ENCODE measurements at regions not wholly inside any gene's neighbourhood (a gene's known extent, or its start where the extent isn't known, plus 50 kb on each side); places are given as distances from the start of the nearest gene placed in this dataset.

DNA sequence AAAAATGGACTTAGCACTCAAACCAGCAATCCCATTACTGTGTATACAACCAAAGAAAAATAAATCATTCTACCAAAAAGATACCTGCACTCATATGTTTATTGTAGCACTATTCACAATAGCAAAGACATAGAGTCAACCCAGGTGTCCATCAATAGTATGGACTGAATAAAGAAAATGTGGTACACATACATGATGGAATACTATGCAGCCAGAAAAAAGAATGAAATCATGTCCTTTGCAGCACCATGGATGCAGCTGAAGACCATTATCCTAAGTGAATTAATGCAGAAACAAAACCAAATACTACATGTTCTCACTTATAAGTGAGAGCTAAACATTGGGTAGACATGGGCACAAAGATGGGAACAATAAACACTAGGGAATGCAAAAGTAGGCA is 236.8 kb upstream of the POU5F2 start:
- no peak overlapping the region for H3K4me3 ChIP-seq (ENCODE audit: low read depth, low read length, poor library complexity, severe bottlenecking)
- DNase-seq (ENCODE audit: low spot score): no peak
- TF ChIP-seq, protein P1, sequence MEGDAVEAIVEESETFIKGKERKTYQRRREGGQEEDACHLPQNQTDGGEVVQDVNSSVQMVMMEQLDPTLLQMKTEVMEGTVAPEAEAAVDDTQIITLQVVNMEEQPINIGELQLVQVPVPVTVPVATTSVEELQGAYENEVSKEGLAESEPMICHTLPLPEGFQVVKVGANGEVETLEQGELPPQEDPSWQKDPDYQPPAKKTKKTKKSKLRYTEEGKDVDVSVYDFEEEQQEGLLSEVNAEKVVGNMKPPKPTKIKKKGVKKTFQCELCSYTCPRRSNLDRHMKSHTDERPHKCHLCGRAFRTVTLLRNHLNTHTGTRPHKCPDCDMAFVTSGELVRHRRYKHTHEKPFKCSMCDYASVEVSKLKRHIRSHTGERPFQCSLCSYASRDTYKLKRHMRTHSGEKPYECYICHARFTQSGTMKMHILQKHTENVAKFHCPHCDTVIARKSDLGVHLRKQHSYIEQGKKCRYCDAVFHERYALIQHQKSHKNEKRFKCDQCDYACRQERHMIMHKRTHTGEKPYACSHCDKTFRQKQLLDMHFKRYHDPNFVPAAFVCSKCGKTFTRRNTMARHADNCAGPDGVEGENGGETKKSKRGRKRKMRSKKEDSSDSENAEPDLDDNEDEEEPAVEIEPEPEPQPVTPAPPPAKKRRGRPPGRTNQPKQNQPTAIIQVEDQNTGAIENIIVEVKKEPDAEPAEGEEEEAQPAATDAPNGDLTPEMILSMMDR (conservative IDR thresholded peaks at IDR 0.05; ENCODE audit: low read depth, low read length): no peak
- no peak for TF ChIP-seq EZH2 (IDR thresholded peaks at IDR 0.05; ENCODE audit: borderline replicate concordance, low read depth, low read length, poor library complexity, severe bottlenecking)
- ChIA-PET POLR2A (ENCODE audit: low non-redundant PET) (interaction anchor here (0.6 kb wide), 1 partner anchor 175 kb away, joined by 3 read pairs; no protein-coding TSS in a partner anchor), CTCF (no interaction called here)
- no peaks in the 10 kb centered on the region for H3K27me3 ChIP-seq (replicated peaks; ENCODE audit: insufficient read depth, low read depth, low read length, poor library complexity)
- H3K9me3 ChIP-seq (ENCODE audit: low read depth, low read length, poor library complexity, severe bottlenecking): peaks cover 26% of the 10 kb centered on the region
- H3K36me3 ChIP-seq (ENCODE audit: insufficient read depth, low read length, poor library complexity, severe bottlenecking): no peaks in the 10 kb centered on the region
- H3K27ac ChIP-seq (ENCODE audit: low read depth, low read length, poor library complexity, severe bottlenecking): no peak overlapping the region
- no TSS peak for BruUV-seq (replicated peaks)
- no peaks in the 10 kb centered on the region for H3K4me1 ChIP-seq (ENCODE audit: insufficient read depth, low read length, poor library complexity, severe bottlenecking)
- intact Hi-C loops (cut with micrococcal nuclease; ENCODE audit: unreplicated experiment): no loop called here

DNA sequence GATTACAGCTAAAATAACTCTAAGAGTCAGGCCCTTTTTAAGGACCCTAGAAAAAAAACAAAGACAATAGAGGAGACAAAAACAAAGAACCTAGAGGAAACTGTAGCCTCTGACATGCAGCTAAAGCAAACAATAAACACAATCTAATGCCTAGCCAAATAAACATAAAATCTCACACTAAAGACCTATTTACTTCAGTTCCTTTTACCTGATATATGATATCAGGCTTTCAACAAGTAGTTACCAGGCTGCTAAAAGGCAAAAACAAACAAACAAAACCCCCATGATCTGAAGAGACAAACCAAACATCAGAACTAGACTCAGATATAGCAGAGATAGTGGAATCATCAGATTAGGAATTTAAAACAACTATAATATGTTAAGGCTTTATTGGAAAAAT is 226.5 kb upstream of the POU5F2 start:
- H3K4me3 ChIP-seq (ENCODE audit: low read depth, low read length, poor library complexity, severe bottlenecking): no peak overlapping the region
- no peak for TF ChIP-seq EZH2 (IDR thresholded peaks at IDR 0.05; ENCODE audit: borderline replicate concordance, low read depth, low read length, poor library complexity, severe bottlenecking)
- TF ChIP-seq, protein P1 (conservative IDR thresholded peaks at IDR 0.05; ENCODE audit: low read depth, low read length): no peak
- H3K27ac ChIP-seq (ENCODE audit: low read depth, low read length, poor library complexity, severe bottlenecking): no peak overlapping the region
- H3K9me3 ChIP-seq (ENCODE audit: low read depth, low read length, poor library complexity, severe bottlenecking): no peaks in the 10 kb centered on the region
- no peak for DNase-seq (ENCODE audit: low spot score)
- H3K27me3 ChIP-seq (replicated peaks; ENCODE audit: insufficient read depth, low read depth, low read length, poor library complexity): no peaks in the 10 kb centered on the region
- ChIA-PET POLR2A (ENCODE audit: low non-redundant PET) (no interaction called here), CTCF (no interaction called here)
- no peaks in the 10 kb centered on the region for H3K36me3 ChIP-seq (ENCODE audit: insufficient read depth, low read length, poor library complexity, severe bottlenecking)
- BruUV-seq (replicated peaks): no TSS peak
- intact Hi-C loops (cut with micrococcal nuclease; ENCODE audit: unreplicated experiment): no loop called here
- H3K4me1 ChIP-seq (ENCODE audit: insufficient read depth, low read length, poor library complexity, severe bottlenecking): peaks cover 7% of the 10 kb centered on the region

DNA sequence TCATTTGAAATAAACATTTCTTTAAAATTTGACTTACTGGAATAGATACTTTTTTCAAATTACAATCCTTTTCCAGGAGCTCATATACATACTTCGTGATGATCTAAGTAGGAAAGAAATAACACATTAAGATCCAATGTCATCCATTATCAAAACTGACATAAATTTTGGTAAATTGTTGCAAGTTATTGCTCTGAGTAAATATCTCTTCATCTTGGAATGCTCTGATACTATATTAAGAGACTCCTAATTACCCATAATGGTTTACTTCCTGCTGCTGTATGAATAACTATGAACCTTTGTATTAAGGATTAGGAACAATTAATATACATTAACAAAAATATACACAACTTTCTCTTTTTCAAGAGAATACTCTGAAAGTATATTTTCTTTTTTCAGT is 223.0 kb upstream of the POU5F2 start:
- ChIA-PET CTCF (no interaction called here), POLR2A (ENCODE audit: low non-redundant PET) (no interaction called here)
- TF ChIP-seq, protein P1 (conservative IDR thresholded peaks at IDR 0.05; ENCODE audit: low read depth, low read length): no peak
- TF ChIP-seq EZH2 (IDR thresholded peaks at IDR 0.05; ENCODE audit: borderline replicate concordance, low read depth, low read length, poor library complexity, severe bottlenecking): no peak
- Histone ChIP-seq H3K4me1 (ENCODE audit: insufficient read depth, low read length, poor library complexity, severe bottlenecking) (peaks cover 7% of the 10 kb centered on the region), H3K27ac (ENCODE audit: low read depth, low read length, poor library complexity, severe bottlenecking) (no peak overlapping the region), H3K4me3 (ENCODE audit: low read depth, low read length, poor library complexity, severe bottlenecking) (no peak overlapping the region), H3K36me3 (ENCODE audit: insufficient read depth, low read length, poor library complexity, severe bottlenecking) (no peaks in the 10 kb centered on the region), H3K9me3 (ENCODE audit: low read depth, low read length, poor library complexity, severe bottlenecking) (no peaks in the 10 kb centered on the region), H3K27me3 (replicated peaks; ENCODE audit: insufficient read depth, low read depth, low read length, poor library complexity) (no peaks in the 10 kb centered on the region)
- no peak for DNase-seq (ENCODE audit: low spot score)
- BruUV-seq (replicated peaks): no TSS peak
- intact Hi-C loops (cut with micrococcal nuclease; ENCODE audit: unreplicated experiment): no loop called here

Data from A673 (cell line).